GM19324 (cell line): ENCODE measurements at regions not wholly inside any gene's neighbourhood (a gene's known extent, or its start where the extent isn't known, plus 50 kb on each side); places are given as distances from the start of the nearest gene placed in this dataset.
"Not testable (repeated sequence)": the region's sequence is repeated elsewhere in the genome, so short reads cannot be mapped to it uniquely, and the experiment has no call there.

Source experiments
- ATAC-seq: cut with Tn5 transposase; IDR thresholded peaks from one replicate; pipeline ENCODE4 v1.9.1; 2021; ENCODE audit warnings: mild to moderate bottlenecking, moderate library complexity; ENCODE audit not compliant: unreplicated experiment, low FRiP score

GRCh38 chr7:81159402-81159801, 240.6 kb upstream of the SEMA3C start:
- ATAC-seq, result no peak

GRCh38 chr7:81158189-81158588, 239.3 kb upstream of the SEMA3C start:
- no peak for ATAC-seq

GRCh38 chr7:81155654-81156373, 237.0 kb upstream of the SEMA3C start:
- ATAC-seq, result no peak

GRCh38 chr7:81154565-81154964, 235.7 kb upstream of the SEMA3C start:
- no peak for ATAC-seq

GRCh38 chr7:81152925-81153324, 234.1 kb upstream of the SEMA3C start:
- ATAC-seq, result not testable (repeated sequence)

- no peak for ATAC-seq
These were observed 232.1 kb upstream of the SEMA3C start for GRCh38 chr7:81150951-81151361.

- ATAC-seq, result no peak
These were observed 225.0 kb upstream of the SEMA3C start for GRCh38 chr7:81143856-81144255.

GRCh38 chr7:81141257-81142205, 222.7 kb upstream of the SEMA3C start:
- ATAC-seq, result not testable (repeated sequence)

GRCh38 chr7:81140775-81141174, 221.9 kb upstream of the SEMA3C start:
- ATAC-seq, result no peak

- ATAC-seq, result no peak
These were observed 221.4 kb upstream of the SEMA3C start for GRCh38 chr7:81140252-81140651.

- ATAC-seq, result no peak
These were observed 220.0 kb upstream of the SEMA3C start for GRCh38 chr7:81138870-81139269.

- ATAC-seq, result no peak
These were observed 216.5 kb upstream of the SEMA3C start for GRCh38 chr7:81135324-81135723.

- no peak for ATAC-seq
These were observed 209.2 kb upstream of the SEMA3C start for GRCh38 chr7:81128011-81128410.

GRCh38 chr7:81120803-81121202, 202.0 kb upstream of the SEMA3C start:
- no peak for ATAC-seq

GRCh38 chr7:81120111-81120510, 201.3 kb upstream of the SEMA3C start:
- ATAC-seq, result no peak

- ATAC-seq, result no peak
These were observed 195.8 kb upstream of the SEMA3C start for GRCh38 chr7:81114633-81115032.

GRCh38 chr7:81112731-81113130, 193.9 kb upstream of the SEMA3C start:
- ATAC-seq, result no peak

GRCh38 chr7:81111781-81112540, 193.1 kb upstream of the SEMA3C start:
- ATAC-seq, result no peak

- ATAC-seq, result no peak
These were observed 192.5 kb upstream of the SEMA3C start for GRCh38 chr7:81111358-81111757.

GRCh38 chr7:81110673-81111072, 191.8 kb upstream of the SEMA3C start:
- ATAC-seq, result no peak

- ATAC-seq, result no peak
These were observed 179.4 kb upstream of the SEMA3C start for GRCh38 chr7:81098213-81098612.
